ENCODE measurements at regions not wholly inside any gene's neighbourhood (a gene's known extent, or its start where the extent isn't known, plus 50 kb on each side); places are given as distances from the start of the nearest gene placed in this dataset.

DNA sequence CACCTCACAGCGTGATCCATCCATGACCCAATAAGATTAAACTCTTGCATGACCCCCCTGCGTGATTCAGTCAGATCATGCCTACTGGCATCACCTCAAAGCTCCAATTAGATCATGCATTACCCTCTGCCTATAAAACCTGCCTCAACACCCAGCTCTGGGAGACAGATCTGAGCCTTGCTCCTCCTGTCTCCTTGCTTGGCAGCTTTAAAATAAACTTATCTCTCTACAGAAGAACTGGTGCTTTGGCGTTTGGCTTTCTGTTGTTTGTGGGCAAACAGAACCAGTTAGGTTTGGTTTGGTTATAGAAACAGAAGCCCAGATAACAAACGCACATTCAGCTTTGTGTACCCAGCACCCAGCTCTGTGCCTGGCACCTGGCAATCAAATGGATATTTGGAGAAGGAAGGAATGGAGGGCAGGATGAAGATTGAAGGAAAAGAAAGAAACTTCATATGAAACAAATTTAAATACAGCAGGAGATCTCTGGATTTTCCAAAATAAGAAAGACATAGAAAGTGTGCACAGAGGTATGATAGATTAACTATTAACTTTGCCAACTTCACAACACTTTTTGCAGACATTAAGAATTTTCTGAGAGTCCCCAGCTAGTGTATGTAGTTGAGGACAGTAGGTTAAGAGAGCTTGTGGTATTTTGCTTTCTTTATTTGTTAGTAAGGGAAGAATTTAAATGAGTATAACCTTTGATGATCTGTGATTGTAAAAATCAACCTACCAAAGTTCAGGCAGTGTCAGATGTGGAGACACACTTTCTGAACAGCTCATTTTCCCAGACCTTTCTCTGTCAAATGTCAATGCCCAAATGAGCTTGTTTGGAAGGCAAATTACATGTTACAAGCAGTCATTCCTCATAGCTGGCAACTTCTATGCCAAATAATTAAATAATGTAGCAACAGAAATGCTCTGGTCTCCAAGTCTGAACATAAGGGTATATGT lies 102.1 kb upstream of the ASTN2 start:
- TF ChIP-seq, protein P1, sequence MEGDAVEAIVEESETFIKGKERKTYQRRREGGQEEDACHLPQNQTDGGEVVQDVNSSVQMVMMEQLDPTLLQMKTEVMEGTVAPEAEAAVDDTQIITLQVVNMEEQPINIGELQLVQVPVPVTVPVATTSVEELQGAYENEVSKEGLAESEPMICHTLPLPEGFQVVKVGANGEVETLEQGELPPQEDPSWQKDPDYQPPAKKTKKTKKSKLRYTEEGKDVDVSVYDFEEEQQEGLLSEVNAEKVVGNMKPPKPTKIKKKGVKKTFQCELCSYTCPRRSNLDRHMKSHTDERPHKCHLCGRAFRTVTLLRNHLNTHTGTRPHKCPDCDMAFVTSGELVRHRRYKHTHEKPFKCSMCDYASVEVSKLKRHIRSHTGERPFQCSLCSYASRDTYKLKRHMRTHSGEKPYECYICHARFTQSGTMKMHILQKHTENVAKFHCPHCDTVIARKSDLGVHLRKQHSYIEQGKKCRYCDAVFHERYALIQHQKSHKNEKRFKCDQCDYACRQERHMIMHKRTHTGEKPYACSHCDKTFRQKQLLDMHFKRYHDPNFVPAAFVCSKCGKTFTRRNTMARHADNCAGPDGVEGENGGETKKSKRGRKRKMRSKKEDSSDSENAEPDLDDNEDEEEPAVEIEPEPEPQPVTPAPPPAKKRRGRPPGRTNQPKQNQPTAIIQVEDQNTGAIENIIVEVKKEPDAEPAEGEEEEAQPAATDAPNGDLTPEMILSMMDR (IDR thresholded peaks at IDR 0.05; ENCODE audit: low read depth, low read length, missing control alignments): no peak
- DNase-seq (ENCODE audit: low read depth): no peak
- no peak overlapping the region for H3K4me3 ChIP-seq (ENCODE audit: low read depth, low read length)

DNA sequence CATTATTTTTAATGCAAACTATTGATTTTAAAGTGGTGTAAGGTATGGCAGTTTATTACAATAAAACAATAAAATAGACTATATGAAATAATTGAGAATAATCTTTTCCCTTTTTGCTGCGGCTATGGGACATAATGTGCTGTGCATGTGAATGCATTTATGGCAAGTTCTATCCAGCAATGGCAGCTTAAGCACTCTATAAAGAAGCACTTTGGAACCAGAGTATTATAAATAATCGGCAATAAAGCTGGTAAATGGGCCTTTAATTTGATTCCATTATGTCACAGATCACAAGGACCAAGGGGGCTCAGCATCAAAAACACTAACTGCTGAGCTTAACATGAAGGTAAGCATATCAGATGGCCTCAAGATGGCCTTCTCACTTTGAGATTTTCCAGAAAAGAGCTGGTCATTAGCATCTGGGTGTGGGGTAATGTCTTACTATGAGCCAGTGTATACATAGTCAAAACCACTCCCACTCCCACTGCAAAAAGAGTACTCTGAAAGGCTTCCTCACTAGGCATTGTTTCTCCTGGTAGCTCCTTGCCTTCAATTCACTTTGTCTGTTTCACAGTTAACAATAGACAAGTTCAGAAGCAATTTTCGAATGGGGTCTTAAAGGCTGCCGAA lies 97.1 kb upstream of the ASTN2 start:
- TF ChIP-seq, protein P1 (IDR thresholded peaks at IDR 0.05; ENCODE audit: low read depth, low read length, missing control alignments): no peak
- no peak overlapping the region for H3K4me3 ChIP-seq (ENCODE audit: low read depth, low read length)
- DNase-seq (ENCODE audit: low read depth): no peak

DNA sequence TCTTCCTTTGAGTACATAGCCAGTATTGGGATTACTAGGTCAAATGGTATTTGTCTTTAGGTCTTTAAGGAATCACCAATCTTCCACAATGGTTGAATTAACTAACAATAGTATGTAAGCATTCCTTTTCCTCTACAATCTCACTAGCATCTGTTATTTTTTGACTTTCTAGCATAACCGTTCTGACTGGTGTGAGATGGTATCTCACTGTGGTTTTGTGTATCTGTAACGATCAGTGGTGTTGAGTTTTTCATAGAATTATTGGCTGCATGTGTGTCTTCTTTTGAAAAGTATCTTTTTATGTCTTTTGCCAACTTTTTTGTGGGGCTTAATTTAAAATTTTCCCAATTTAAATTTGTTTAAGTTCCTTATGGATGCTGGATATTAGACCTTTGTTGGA lies 81.5 kb upstream of the ASTN2 start:
- H3K4me3 ChIP-seq (ENCODE audit: low read depth, low read length): no peak overlapping the region
- TF ChIP-seq, protein P1 (IDR thresholded peaks at IDR 0.05; ENCODE audit: low read depth, low read length, missing control alignments): no peak

DNA sequence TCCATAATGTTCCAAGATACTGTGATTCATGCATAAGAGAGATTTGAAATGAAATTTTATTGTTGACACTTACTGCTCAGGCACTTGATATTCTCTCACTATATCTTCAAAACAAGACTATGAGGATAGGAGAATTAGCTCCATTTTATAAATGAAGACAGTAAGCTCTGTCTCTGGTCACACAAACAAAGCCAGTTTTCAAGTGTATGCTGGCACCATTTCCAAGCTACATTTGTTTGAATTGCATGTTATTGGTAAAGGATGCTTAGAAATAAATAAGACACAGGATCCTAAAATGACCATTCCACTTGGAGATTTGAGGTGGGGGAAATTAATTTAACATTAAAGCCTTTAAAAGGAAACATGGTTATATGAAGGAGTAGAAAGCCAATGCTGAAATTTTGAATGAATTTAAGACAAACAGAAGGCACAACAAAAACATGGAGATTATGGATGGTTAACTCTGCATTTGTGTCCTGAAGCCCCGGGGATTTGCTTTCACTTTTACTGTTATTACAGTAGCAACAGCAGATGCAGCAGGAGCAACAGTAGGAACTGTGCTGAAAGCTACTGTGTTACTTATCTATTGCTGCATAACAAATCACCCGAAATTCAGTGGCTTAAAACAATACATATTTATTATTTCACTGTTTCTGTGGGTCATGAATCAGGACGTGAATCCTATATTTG lies 79.7 kb upstream of the ASTN2 start:
- H3K4me3 ChIP-seq (ENCODE audit: low read depth, low read length): no peak overlapping the region
- TF ChIP-seq, protein P1 (IDR thresholded peaks at IDR 0.05; ENCODE audit: low read depth, low read length, missing control alignments): no peak
- DNase-seq (ENCODE audit: low read depth): no peak

More for the DNA sequence above, 81.5 kb upstream of the ASTN2 start:
- no peak for DNase-seq (ENCODE audit: low read depth)

DNA sequence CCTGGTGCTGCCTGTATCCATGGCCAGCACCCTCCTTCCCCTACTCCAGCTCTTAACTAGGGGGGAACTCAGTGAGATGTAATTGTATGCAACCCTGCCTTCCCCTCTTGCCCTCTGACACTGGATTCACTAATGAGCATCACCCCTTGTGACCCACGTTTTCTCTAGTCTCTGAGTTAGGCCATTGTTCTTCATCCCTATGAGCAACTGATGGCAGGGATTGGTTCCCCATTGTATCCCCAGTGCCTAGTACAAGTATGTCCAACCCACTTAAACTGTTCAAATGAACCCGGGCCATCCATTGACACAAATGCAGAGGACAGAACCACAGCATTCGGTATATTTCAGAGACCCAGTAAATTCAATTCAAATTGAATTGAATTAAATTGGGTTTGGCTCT lies 77.6 kb upstream of the ASTN2 start:
- TF ChIP-seq, protein P1 (IDR thresholded peaks at IDR 0.05; ENCODE audit: low read depth, low read length, missing control alignments): no peak
- DNase-seq (ENCODE audit: low read depth): no peak
- no peak overlapping the region for H3K4me3 ChIP-seq (ENCODE audit: low read depth, low read length)

DNA sequence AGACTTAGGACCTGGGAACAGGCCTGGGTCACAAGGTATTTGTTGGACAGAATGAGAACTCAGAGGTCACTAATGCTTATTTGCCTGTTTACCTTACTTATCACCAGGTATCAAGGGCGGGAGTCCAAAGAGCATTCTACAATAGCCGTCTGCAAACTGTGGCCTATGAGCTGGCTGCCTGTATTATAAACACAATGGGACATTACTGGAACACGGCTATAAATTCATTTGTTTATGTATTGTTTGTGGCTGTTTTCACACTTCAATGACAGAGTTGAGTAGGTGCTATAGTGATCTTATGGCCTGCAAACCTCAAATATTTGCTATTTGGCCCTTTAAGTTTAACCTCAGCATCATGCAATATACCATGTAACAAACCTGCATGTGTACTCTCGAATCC lies 76.6 kb upstream of the ASTN2 start:
- DNase-seq (ENCODE audit: low read depth): no peak
- TF ChIP-seq, protein P1 (IDR thresholded peaks at IDR 0.05; ENCODE audit: low read depth, low read length, missing control alignments): no peak
- no peak overlapping the region for H3K4me3 ChIP-seq (ENCODE audit: low read depth, low read length)

All from GM12864 (cell line).